ENCODE measurements at regions not wholly inside any gene's neighbourhood (a gene's known extent, or its start where the extent isn't known, plus 50 kb on each side); places are given as distances from the start of the nearest gene placed in this dataset.

GRCh38 chr1:244128591-244129383 is 77.7 kb downstream of the ZBTB18 start:
- H4K20me1 ChIP-seq (ENCODE audit: insufficient read depth) = no peaks in the 10 kb centered on the region
- H3K79me2 ChIP-seq (ENCODE audit: insufficient read depth, low read depth) = no peaks in the 10 kb centered on the region
- no peaks in the 10 kb centered on the region for H3K36me3 ChIP-seq (ENCODE audit: insufficient read depth)
- no peak overlapping the region for H3K27ac ChIP-seq
- no peak for TF ChIP-seq CTCF (conservative IDR thresholded peaks at IDR 0.05; ENCODE audit: low read depth, low read length)
- no peaks in the 10 kb centered on the region for H3K4me1 ChIP-seq (ENCODE audit: low read depth, poor library complexity, severe bottlenecking)
- H3K9ac ChIP-seq = no peak overlapping the region
- no peak overlapping the region for H3K4me3 ChIP-seq (IDR thresholded peaks at IDR 0.05; ENCODE audit: insufficient read depth, low read depth, low read length)
- no peak overlapping the region for H2AFZ ChIP-seq (ENCODE audit: low read depth)
- H3K4me2 ChIP-seq = no peak overlapping the region
- no peaks in the 10 kb centered on the region for H3K27me3 ChIP-seq (ENCODE audit: insufficient read depth, low read depth)

- no peaks in the 10 kb centered on the region for H4K20me1 ChIP-seq (ENCODE audit: insufficient read depth)
- no peak overlapping the region for H3K27ac ChIP-seq
- H3K9ac ChIP-seq = no peak overlapping the region
- no peak overlapping the region for H3K4me3 ChIP-seq (IDR thresholded peaks at IDR 0.05; ENCODE audit: insufficient read depth, low read depth, low read length)
- H3K36me3 ChIP-seq (ENCODE audit: insufficient read depth) = no peaks in the 10 kb centered on the region
- TF ChIP-seq CTCF (conservative IDR thresholded peaks at IDR 0.05; ENCODE audit: low read depth, low read length) = no peak
- no peaks in the 10 kb centered on the region for H3K4me1 ChIP-seq (ENCODE audit: low read depth, poor library complexity, severe bottlenecking)
- no peak overlapping the region for H2AFZ ChIP-seq (ENCODE audit: low read depth)
- no peaks in the 10 kb centered on the region for H3K27me3 ChIP-seq (ENCODE audit: insufficient read depth, low read depth)
- H3K79me2 ChIP-seq (ENCODE audit: insufficient read depth, low read depth) = no peaks in the 10 kb centered on the region
- H3K4me2 ChIP-seq = no peak overlapping the region
These were observed 86.2 kb downstream of the ZBTB18 start for GRCh38 chr1:244137276-244137675.

- H3K4me2 ChIP-seq = no peak overlapping the region
- no peak overlapping the region for H3K27ac ChIP-seq
- H3K36me3 ChIP-seq (ENCODE audit: insufficient read depth) = no peaks in the 10 kb centered on the region
- H3K9ac ChIP-seq = no peak overlapping the region
- H4K20me1 ChIP-seq (ENCODE audit: insufficient read depth) = no peaks in the 10 kb centered on the region
- H2AFZ ChIP-seq (ENCODE audit: low read depth) = no peak overlapping the region
- TF ChIP-seq CTCF (conservative IDR thresholded peaks at IDR 0.05; ENCODE audit: low read depth, low read length) = no peak
- H3K4me1 ChIP-seq (ENCODE audit: low read depth, poor library complexity, severe bottlenecking) = no peaks in the 10 kb centered on the region
- no peaks in the 10 kb centered on the region for H3K27me3 ChIP-seq (ENCODE audit: insufficient read depth, low read depth)
- no peaks in the 10 kb centered on the region for H3K79me2 ChIP-seq (ENCODE audit: insufficient read depth, low read depth)
- no peak overlapping the region for H3K4me3 ChIP-seq (IDR thresholded peaks at IDR 0.05; ENCODE audit: insufficient read depth, low read depth, low read length)
These were observed 86.6 kb downstream of the ZBTB18 start for GRCh38 chr1:244137725-244138124.

- Histone ChIP-seq H3K4me1 (ENCODE audit: low read depth, poor library complexity, severe bottlenecking) (no peaks in the 10 kb centered on the region), H3K36me3 (ENCODE audit: insufficient read depth) (no peaks in the 10 kb centered on the region), H3K27me3 (ENCODE audit: insufficient read depth, low read depth) (no peaks in the 10 kb centered on the region), H4K20me1 (ENCODE audit: insufficient read depth) (no peaks in the 10 kb centered on the region), H3K4me3 (IDR thresholded peaks at IDR 0.05; ENCODE audit: insufficient read depth, low read depth, low read length) (no peak overlapping the region), H3K27ac (no peak overlapping the region), H3K79me2 (ENCODE audit: insufficient read depth, low read depth) (no peaks in the 10 kb centered on the region), H2AFZ (ENCODE audit: low read depth) (no peak overlapping the region), H3K4me2 (no peak overlapping the region), H3K9ac (no peak overlapping the region)
- TF ChIP-seq CTCF (conservative IDR thresholded peaks at IDR 0.05; ENCODE audit: low read depth, low read length) = no peak
These were observed 87.3 kb downstream of the ZBTB18 start for GRCh38 chr1:244138399-244138798.
